K562 (cell line): ENCODE measurements at regions not wholly inside any gene's neighbourhood (a gene's known extent, or its start where the extent isn't known, plus 50 kb on each side); places are given as distances from the start of the nearest gene placed in this dataset.
A peak's percentile ranks its signal among the peaks of the same experiment; 100 is the strongest.
"Not testable (repeated sequence)": the region's sequence is repeated elsewhere in the genome, so short reads cannot be mapped to it uniquely, and the experiment has no call there.

Experiments
- ATAC-seq: fragments of 200-7000 bp; cut with Tn5 transposase; 3 replicates; pipeline ENCODE4 v1.9.1; 2020; ENCODE audit warnings: moderate library complexity
- BruUV-seq: library from RNA; stranded (reverse); fragments of 400-500 nt; replicated peaks from 2 replicates; lab custom pipeline; 2021; lab: Mats Ljungman, UMichigan
- CTCF ChIA-PET: fragments of 300-600 bp; formaldehyde crosslinking; extraction: SDS; loops from one replicate; lab custom pipeline; 2021; ENCODE audit warnings: low intra/inter-chr PET ratio; lab: Yijun Ruan, JAX
- POLR2A ChIA-PET: fragments of 300-600, 350-650 bp; sonication (Branson Sonifier 250); formaldehyde crosslinking; extraction: SDS; loops from one replicate; lab custom pipeline; 2021; ENCODE audit warnings: antibody characterized with exemption, inconsistent platforms; lab: Yijun Ruan, JAX
- DNase-seq, 4 experiments: peaks; one replicate each; pipeline versions ENCODE4 v3.0.0 to v3.0.0-alpha.2; 2011 to 2018; ENCODE audit warnings: low spot score in 3 of 4, mixed read lengths in 3 of 4; ENCODE audit errors: extremely low read depth in 1 of 4
- FAIRE-seq: peaks from 2 replicates; lab custom pipeline; 2011; peaks lifted over from hg19 to GRCh38; lab: Jason Lieb, UNC
- H2AFZ ChIP-seq: 2 replicates; pipeline ENCODE4 v1.6.0; 2011; ENCODE audit warnings: low read depth, low read length, control low read depth, inconsistent platforms
- H3K27ac ChIP-seq: fragments of 200-600 bp; 3 replicates; pipeline ENCODE4 v1.8.0; 2011; ENCODE audit warnings: low read depth, mild to moderate bottlenecking, control low read depth, inconsistent platforms, low read length, moderate library complexity, mixed read lengths; ENCODE audit errors: extremely low read depth
- H3K27me3 ChIP-seq, 2 experiments: fragments of 300-600 bp in 1 of 2; 2 replicates in 1 of 2; 3 replicates in 1 of 2; pipeline versions ENCODE4 v1.6.0 to v1.8.0; 2011; ENCODE audit warnings: inconsistent platforms in 2 of 2, low read length in 2 of 2, mild to moderate bottlenecking in 1 of 2, mixed read lengths in 1 of 2, moderate library complexity in 1 of 2; ENCODE audit not compliant: control insufficient read depth in 2 of 2, insufficient read depth in 2 of 2
- H3K36me3 ChIP-seq: fragments of 300-600 bp; 3 replicates; pipeline ENCODE4 v1.8.0; 2011; ENCODE audit warnings: mild to moderate bottlenecking, low read length, inconsistent platforms; ENCODE audit not compliant: control insufficient read depth, insufficient read depth
- H3K4me1 ChIP-seq, 2 experiments: fragments of 200-600 bp in 1 of 2; replicated peaks in 1 of 2; 2 replicates in 1 of 2; 3 replicates in 1 of 2; pipeline versions ENCODE4 v1.5.1 to v1.8.0; 2011; ENCODE audit warnings: inconsistent platforms in 2 of 2, low read length in 2 of 2, mild to moderate bottlenecking in 1 of 2, mixed read lengths in 1 of 2, moderate library complexity in 1 of 2; ENCODE audit not compliant: control insufficient read depth in 2 of 2, insufficient read depth in 2 of 2
- H3K4me2 ChIP-seq: 2 replicates; pipeline ENCODE4 v1.6.1; 2011; ENCODE audit warnings: low read length, control low read depth, inconsistent platforms, mixed read lengths; ENCODE audit not compliant: insufficient read depth
- H3K4me3 ChIP-seq: fragments of 200-600 bp; sonication (generic), shearing (Covaris generic); 2 replicates; pipeline ENCODE4 v1.5.1; 2016; ENCODE audit warnings: control low read depth, inconsistent platforms
- H3K79me2 ChIP-seq: fragments of 200-600 bp; 3 replicates; pipeline ENCODE4 v1.8.0; 2011; ENCODE audit warnings: low read length, inconsistent platforms; ENCODE audit not compliant: control insufficient read depth, insufficient read depth
- H3K9ac ChIP-seq, 2 experiments: 2 replicates each; pipeline versions ENCODE4 v1.6.0 to v1.6.1; 2011; ENCODE audit warnings: low read depth in 2 of 2, low read length in 2 of 2, control low read depth in 1 of 2, inconsistent platforms in 1 of 2, mild to moderate bottlenecking in 1 of 2, mixed read lengths in 1 of 2; ENCODE audit not compliant: insufficient read depth in 1 of 2
- H3K9me1 ChIP-seq: one replicate; pipeline ENCODE4 v1.6.0; 2011; ENCODE audit warnings: inconsistent platforms, mild to moderate bottlenecking, low read length, moderate library complexity; ENCODE audit not compliant: control insufficient read depth, insufficient read depth
- H3K9me3 ChIP-seq: replicated peaks from 2 replicates; pipeline ENCODE4 v1.5.1; 2011; ENCODE audit warnings: low read depth, low read length, inconsistent platforms; ENCODE audit not compliant: control insufficient read depth, insufficient read depth
- H4K20me1 ChIP-seq: replicated peaks from 2 replicates; pipeline ENCODE4 v1.6.1; 2011; ENCODE audit warnings: low read length, inconsistent platforms, mixed read lengths; ENCODE audit not compliant: control insufficient read depth, insufficient read depth
- RFX1 ChIP-seq: fragments of 450-650 bp; IDR thresholded peaks from 2 replicates; pipeline ENCODE4 v1.6.1; 2016; ENCODE audit warnings: mild to moderate bottlenecking, moderate library complexity
- WGBS: fragments of 100-300 bp; shearing (Covaris generic); methylation state at CpG from one replicate; pipeline ENCODE4 v1.1.6; 2016; ENCODE audit warnings: low coverage, mixed read lengths; ENCODE audit not compliant: insufficient coverage; ENCODE audit errors: missing lambda C conversion rate; 5-methylcytosine and 5-hydroxymethylcytosine counted together
- in situ Hi-C: fragments of 300-500 bp; cut with MboI; formaldehyde crosslinking; loops from 4 replicates; pipeline ENCODE4 v1.15.0; 2018; ENCODE audit warnings: inconsistent platforms, mixed read lengths
- intact Hi-C: fragments of 100-400 bp; cut with micrococcal nuclease; formaldehyde crosslinking; loops from 2 replicates; pipeline ENCODE4 v1.14.2; 2022

GRCh38 chr2:87531968-87532715, 215.7 kb upstream of the PLGLB2 start:
- H3K4me2 ChIP-seq, in situ Hi-C loops, H3K27ac ChIP-seq, H3K9me3 ChIP-seq, H3K9ac ChIP-seq, H4K20me1 ChIP-seq, H3K4me1 ChIP-seq, POLR2A ChIA-PET, H3K36me3 ChIP-seq, H2AFZ ChIP-seq, H3K4me3 ChIP-seq, intact Hi-C loops, CTCF ChIA-PET, FAIRE-seq, BruUV-seq, H3K27me3 ChIP-seq, H3K9me1 ChIP-seq: not testable (repeated sequence)
- peaks cover 11% of the 10 kb centered on the region for H3K79me2 ChIP-seq
- ATAC-seq (peak; percentile 22; the same call in 1 of the 3 replicates), DNase-seq (peak in 3 of 4 experiments; percentile 3 to 5 (median 5))
- TF ChIP-seq RFX1: 0 out of 2 replicates have a peak, but pooled peaks have one; percentile 21
- 20% methylated on average over 4 of the region's 7 CpGs for WGBS

GRCh38 chr2:87533390-87534272, 214.3 kb upstream of the PLGLB2 start:
- DNase-seq: peak in 1 of 4 experiments; percentile 47
- peak; percentile 92 for FAIRE-seq
- H4K20me1 ChIP-seq, H3K27me3 ChIP-seq, H3K4me1 ChIP-seq, H3K9me3 ChIP-seq, BruUV-seq, H2AFZ ChIP-seq, in situ Hi-C loops, H3K4me3 ChIP-seq, CTCF ChIA-PET, POLR2A ChIA-PET, H3K9me1 ChIP-seq, H3K36me3 ChIP-seq, H3K9ac ChIP-seq, intact Hi-C loops: not testable (repeated sequence)
- 6% methylated on average over 5 of the region's 9 CpGs for whole genome bisulfite sequencing
- Histone ChIP-seq H3K27ac (peak overlapping the region; percentile 58; the same call in 2 of the 3 replicates), H3K4me2 (peak overlapping the region; percentile 60), H3K79me2 (peaks cover 13% of the 10 kb centered on the region)
- ATAC-seq: peak; percentile 53

GRCh38 chr2:87534273-87534889, 213.5 kb upstream of the PLGLB2 start:
- H3K27me3 ChIP-seq, FAIRE-seq, in situ Hi-C loops, intact Hi-C loops, H3K4me1 ChIP-seq, DNase-seq, POLR2A ChIA-PET, CTCF ChIA-PET, H4K20me1 ChIP-seq, H3K9me3 ChIP-seq, H3K9me1 ChIP-seq, H3K4me3 ChIP-seq, H2AFZ ChIP-seq, H3K9ac ChIP-seq, H3K36me3 ChIP-seq, BruUV-seq: not testable (repeated sequence)
- H3K27ac ChIP-seq: peak overlapping the region; percentile 58; the same call in 2 of the 3 replicates
- WGBS: no CpG with 5 or more reads among the region's 14 CpGs
- H3K4me2 ChIP-seq: peak overlapping the region; percentile 60; the same call in 1 of the 2 replicates
- ATAC-seq: peak; percentile 59
- peaks cover 14% of the 10 kb centered on the region for H3K79me2 ChIP-seq
